Parathyroid adenoma (tissue), 2 donors: ENCODE measurements at regions not wholly inside any gene's neighbourhood (a gene's known extent, or its start where the extent isn't known, plus 50 kb on each side); places are given as distances from the start of the nearest gene placed in this dataset.

Experiments
- H2AFZ ChIP-seq: fragments of 300-600 bp; sonication (generic); one replicate; pipeline ENCODE4 v1.7.0; 2017; ENCODE audit warnings: antibody characterized with exemption, mild to moderate bottlenecking
- H3K27ac ChIP-seq: fragments of 300-600 bp; sonication (generic); one replicate; pipeline ENCODE4 v1.7.0; 2017
- H3K27me3 ChIP-seq: fragments of 300-600 bp; sonication (generic); one replicate; pipeline ENCODE4 v1.7.0; 2017; ENCODE audit warnings: low read length; ENCODE audit not compliant: control insufficient read depth, insufficient read depth
- H3K36me3 ChIP-seq: fragments of 300-600 bp; sonication (generic); one replicate; pipeline ENCODE4 v1.7.0; 2017; ENCODE audit warnings: low read length; ENCODE audit not compliant: control insufficient read depth, insufficient read depth
- H3K4me1 ChIP-seq: fragments of 300-600 bp; sonication (generic); one replicate; pipeline ENCODE4 v1.7.0; 2017; ENCODE audit warnings: control low read depth
- H3K4me2 ChIP-seq: fragments of 300-600 bp; sonication (generic); one replicate; pipeline ENCODE4 v1.7.0; 2017; ENCODE audit warnings: low read length
- H3K4me3 ChIP-seq: fragments of 300-600 bp; sonication (generic); one replicate; pipeline ENCODE4 v1.7.0; 2017; ENCODE audit warnings: low read depth, low read length
- H3K79me2 ChIP-seq: fragments of 300-600 bp; sonication (generic); one replicate; pipeline ENCODE4 v1.7.0; 2017; ENCODE audit warnings: control low read depth
- H3K9ac ChIP-seq: fragments of 300-600 bp; sonication (generic); one replicate; pipeline ENCODE4 v1.7.0; 2017; ENCODE audit warnings: mild to moderate bottlenecking
- H3K9me3 ChIP-seq: fragments of 300-600 bp; sonication (generic); one replicate; pipeline ENCODE4 v1.7.0; 2017; ENCODE audit warnings: low read length; ENCODE audit not compliant: control insufficient read depth
- CTCF ChIP-seq: fragments of 300-600 bp; sonication (generic); IDR thresholded peaks from one replicate; pipeline ENCODE4 v1.7.0; 2017; ENCODE audit warnings: antibody characterized with exemption, mild to moderate bottlenecking
- donor health status: primary hyperparathyroidism.

- H3K4me3 ChIP-seq, result no peak overlapping the region
- TF ChIP-seq CTCF, result no peak
- H3K79me2 ChIP-seq, result no peaks in the 10 kb centered on the region
- no peak overlapping the region for H3K4me2 ChIP-seq
- H3K27me3 ChIP-seq, result no peaks in the 10 kb centered on the region
- H3K27ac ChIP-seq, result no peak overlapping the region
- no peaks in the 10 kb centered on the region for H3K4me1 ChIP-seq
- H2AFZ ChIP-seq, result no peak overlapping the region
- no peaks in the 10 kb centered on the region for H3K36me3 ChIP-seq
- no peaks in the 10 kb centered on the region for H3K9me3 ChIP-seq
- H3K9ac ChIP-seq, result no peak overlapping the region
Measured at GRCh38 chr13:23129331-23129730, 51.4 kb upstream of the SGCG start.
